ENCODE measurements at regions not wholly inside any gene's neighbourhood (a gene's known extent, or its start where the extent isn't known, plus 50 kb on each side); places are given as distances from the start of the nearest gene placed in this dataset.

GRCh38 chr6:95249661-95250060, 327.7 kb upstream of the MANEA start:
- TF ChIP-seq CTCF (IDR thresholded peaks at IDR 0.05) (no peak), POLR2AphosphoS5 (IDR thresholded peaks at IDR 0.05) (no peak)

All from prostate gland (tissue), 2 donors.